HG02623 (cell line): ENCODE measurements at regions not wholly inside any gene's neighbourhood (a gene's known extent, or its start where the extent isn't known, plus 50 kb on each side); places are given as distances from the start of the nearest gene placed in this dataset.

ENCODE experiments used
- ATAC-seq: cut with Tn5 transposase; IDR thresholded peaks from one replicate; pipeline ENCODE4 v1.9.1; 2021; ENCODE audit warnings: moderate library complexity; ENCODE audit not compliant: unreplicated experiment

- no peak for ATAC-seq
Measured at GRCh38 chr7:32428546-32428945, 61.6 kb downstream of the LSM5 start.

DNA sequence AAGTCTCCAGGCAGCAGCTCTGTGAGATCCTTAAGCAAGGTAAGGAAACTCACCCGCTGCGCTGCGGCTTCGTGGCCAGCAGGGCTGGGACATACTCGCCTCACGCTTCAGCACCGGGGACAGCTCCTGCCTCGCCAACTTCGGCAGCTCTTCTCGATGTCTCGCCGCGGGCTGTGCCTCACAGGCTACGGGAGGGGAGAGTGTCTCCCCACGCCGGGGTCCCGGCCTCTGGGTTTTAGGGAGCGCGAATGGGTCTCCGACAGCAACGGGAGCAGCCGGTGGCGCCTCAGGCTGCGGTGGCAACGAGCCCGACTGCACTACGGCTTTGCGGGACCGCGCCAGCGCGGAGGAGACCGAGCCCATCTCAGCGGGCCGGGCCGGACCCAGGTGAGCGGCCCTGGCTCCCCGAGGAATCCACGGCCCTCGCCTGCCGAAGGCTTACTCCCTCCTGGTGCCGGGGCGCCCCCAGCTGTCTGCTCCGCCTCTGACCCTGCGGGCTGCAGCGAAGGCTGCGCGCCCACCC is 62.4 kb downstream of the LSM5 start:
- ATAC-seq, result peak; percentile 58

DNA sequence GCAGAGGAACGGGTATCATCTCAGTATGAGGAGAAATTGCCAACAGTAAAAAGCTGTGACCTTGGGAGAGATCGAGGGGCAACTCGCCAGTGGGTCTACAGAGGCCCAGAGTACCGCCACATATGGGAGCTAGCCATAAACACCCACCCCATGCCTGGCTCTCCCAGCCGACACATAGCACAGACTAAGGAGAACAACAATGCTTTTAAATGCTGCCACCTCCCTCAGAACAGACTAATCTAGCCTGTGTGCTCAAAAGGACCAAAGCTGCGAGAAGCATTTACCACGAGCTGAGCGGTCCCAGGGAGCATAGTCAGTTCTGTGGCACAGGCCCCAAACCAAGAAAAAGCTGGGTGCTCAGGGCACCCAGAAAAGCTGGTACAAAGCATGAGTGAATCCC is 73.3 kb downstream of the LSM5 start:
- no peak for ATAC-seq

- ATAC-seq, result no peak
Measured at GRCh38 chr7:32415936-32416335, 74.2 kb downstream of the LSM5 start.

- no peak for ATAC-seq
Measured at GRCh38 chr7:32415519-32415918, 74.7 kb downstream of the LSM5 start.

- ATAC-seq, result no peak
Measured at GRCh38 chr7:32412471-32412870, 77.7 kb downstream of the LSM5 start.

DNA sequence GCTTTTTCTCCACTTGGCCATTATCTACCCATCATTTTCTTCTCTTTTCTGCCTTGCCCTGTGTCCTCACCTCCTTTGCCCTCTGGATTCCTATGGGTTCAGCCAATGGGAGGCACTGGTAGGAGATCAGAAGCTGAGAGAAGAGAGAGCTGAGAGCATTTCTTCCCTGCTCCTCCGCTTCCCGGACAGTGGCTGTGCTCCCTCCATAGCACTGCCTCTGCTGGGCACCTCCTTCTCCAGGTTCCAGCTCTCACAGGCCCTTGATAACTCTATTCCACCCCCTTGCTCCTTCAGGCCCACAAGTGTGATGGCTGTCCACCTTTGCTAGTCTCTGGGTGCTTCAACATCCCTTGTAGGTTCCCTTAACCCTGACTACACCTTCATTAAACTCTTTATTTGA is 79.6 kb downstream of the LSM5 start:
- no peak for ATAC-seq

DNA sequence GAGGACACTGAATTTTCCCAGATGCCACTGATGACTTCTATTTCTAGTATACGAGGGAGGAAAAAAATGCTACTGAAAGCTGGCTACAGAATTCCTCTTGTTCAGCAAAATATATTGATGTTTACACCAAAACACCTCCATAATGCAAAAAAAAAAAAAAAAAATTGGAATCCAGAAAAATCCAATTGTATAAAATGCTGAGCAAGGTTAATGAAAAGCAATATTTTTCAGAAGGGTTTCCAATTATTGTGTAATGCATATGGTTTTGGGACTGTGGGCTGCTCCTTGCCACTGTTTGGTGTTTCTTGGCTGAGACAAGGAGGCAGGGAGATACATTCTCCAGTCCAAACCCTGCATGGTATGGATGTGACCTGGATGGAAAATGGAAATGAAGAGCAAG is 83.8 kb downstream of the LSM5 start:
- ATAC-seq, result no peak

DNA sequence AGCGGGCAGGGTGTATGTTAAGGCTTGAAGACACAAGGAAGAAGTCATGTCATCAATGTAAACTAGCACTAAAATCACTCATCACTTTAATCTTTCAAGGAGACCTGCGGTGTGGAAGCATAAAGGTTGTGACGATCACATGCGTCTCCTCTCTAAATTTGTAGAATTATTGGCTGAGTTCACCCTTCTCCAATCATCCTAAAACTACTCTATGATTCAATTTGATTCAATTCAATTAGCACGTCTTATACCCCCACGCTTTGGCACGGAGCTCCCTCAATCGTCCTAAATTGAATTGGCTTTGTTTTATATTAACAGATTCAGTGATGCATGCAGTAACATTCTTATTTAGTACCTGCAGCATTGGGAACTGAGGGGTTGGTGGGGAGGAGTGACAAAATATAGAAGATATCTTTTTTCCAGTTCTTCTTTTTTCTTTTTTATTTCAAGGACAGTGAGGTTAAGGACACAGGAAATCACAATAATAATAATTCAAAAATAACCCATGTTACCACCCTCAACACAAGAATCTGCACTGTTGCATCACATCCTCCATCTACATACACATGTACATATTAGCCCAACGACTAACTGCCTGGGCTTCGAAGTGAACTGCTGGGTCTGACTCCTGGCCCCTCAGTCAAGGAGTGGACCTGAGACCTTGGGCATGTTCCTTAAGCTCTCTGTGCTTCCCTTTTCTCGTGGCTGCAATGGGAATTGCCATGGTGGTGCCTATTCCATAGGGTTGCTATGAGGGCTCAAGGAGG is 86.5 kb downstream of the LSM5 start:
- no peak for ATAC-seq

- no peak for ATAC-seq
Measured at GRCh38 chr7:32400676-32401075, 89.5 kb downstream of the LSM5 start.

DNA sequence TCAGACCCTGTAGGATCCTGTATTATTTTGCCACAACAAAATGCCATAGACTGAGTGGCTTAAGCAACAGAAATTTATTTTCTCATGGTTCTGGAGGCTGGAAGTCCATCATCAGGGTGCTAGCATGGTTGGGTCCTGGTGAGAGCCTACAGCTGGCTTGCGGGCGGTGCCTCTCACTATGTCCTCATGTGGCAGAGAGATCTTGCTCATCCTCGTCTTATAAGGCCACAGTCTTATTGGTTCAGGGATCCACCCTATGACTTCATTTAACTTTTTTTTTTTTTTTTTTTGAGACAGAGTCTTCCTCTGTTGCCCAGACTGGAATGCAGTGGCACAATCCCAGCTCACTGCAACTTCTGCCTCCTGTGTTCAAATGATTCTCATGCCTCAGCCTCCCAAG is 90.9 kb downstream of the LSM5 start:
- ATAC-seq, result no peak

GRCh38 chr7:32395168-32395567 is 95.0 kb downstream of the LSM5 start:
- no peak for ATAC-seq

DNA sequence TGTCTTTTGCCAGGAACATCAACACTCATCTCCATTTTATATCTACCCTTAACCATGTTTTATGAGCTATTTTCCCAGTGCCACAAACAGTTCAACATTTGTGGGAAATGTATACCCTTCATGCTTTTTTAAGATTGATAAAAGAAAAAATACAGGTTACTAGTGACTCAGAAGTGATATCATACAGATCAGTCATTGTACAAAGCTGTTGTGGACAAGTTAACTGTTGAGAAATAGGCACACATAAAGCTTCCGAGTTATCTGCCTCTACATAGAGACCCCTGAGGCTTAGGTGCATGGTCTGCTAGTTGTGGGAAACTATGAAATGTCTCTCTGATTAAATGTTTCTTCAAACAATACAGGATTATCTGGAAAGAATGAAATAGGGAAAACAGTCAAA is 96.3 kb downstream of the LSM5 start:
- ATAC-seq, result no peak

GRCh38 chr7:32390210-32390609 is 100.0 kb downstream of the LSM5 start:
- ATAC-seq, result no peak

DNA sequence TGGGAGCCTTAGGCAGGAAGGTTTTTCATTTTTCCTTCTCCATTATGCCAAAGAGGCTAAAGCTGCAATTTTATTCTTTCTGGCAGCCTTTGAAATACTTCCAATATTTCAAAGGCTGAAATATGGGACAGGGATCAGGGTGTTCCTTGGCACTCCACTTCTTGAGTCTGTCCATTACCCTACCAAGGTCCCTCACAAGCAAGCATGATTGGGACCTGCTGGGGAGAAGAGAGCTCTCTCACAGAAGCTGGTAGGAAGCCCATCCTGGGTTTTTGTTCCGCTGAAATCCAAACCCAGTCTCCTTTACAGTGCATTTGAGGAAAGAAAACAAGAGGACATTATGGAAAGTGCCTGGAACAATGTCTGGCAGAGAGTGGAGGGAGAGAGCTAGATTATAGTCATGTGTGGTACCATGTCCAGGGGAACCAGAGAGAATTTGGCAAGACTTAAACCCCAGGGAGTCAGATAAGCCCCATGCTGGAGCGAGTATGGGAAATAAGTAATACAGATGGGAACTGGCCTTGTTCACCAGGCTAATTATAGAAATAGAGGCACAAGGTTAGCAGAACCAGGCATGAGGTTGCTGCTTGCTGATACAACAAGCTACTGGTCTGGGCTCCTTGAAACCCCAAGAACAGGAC is 104.7 kb downstream of the LSM5 start:
- ATAC-seq, result no peak

DNA sequence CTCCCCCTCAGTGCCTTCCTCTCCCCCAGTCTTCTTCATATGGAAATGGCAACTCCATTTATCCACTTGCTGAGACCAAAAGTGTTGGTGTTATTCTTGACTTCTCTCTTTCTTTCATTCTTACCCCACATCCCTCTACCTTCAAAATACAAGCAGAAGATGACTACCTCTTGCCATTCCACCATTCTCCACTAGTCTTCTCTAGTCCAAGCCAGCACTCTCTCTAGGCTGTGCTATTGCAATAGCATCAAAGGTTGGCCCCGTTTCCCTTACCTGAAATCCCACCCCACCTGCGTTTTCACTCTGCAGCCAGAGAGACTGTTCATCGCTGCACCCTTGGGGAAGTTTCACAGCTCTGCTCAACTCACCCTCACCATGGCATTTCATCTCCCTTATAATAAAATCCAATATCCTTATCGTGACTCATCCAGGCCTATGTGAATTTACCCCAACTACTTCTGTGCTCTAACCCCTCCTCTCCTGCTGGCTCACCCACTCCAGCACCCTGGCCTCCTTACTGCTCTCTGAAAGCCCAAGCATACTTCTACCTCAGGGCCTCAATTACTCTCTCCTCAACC is 109.1 kb downstream of the LSM5 start:
- ATAC-seq, result no peak

DNA sequence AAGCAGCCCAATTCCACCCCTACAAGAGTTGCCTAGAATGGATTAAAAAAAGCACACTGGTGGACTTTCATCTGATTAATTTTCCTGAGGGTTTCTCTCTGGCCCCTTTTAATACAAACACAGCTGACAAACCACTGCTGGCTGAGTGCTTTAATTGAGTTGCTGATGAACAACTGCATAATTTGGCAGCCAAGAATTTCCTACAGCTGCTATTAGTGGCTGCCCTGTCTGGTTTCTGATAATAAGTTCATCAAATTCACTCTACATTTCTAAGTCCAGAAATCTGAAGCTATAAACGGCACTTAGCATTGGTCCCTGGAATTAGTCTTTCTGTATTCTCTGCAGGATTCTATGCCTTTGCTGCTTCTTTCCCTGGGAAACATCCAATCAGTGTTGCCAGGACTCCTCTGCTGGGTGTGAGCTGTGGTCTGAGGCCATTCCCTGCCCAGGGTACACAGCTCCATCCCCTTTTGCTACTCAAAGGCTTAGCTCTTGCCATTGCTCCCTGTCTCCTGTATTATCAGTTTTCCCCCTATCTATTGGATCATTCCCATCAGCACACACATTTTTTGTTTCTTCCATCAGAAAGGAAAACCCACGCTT is 110.6 kb downstream of the LSM5 start:
- ATAC-seq, result no peak

GRCh38 chr7:32378988-32379387 is 111.2 kb downstream of the LSM5 start:
- no peak for ATAC-seq

- no peak for ATAC-seq
Measured at GRCh38 chr7:32364581-32364980, 125.6 kb downstream of the LSM5 start.

GRCh38 chr7:32360127-32360526 is 130.1 kb downstream of the LSM5 start:
- no peak for ATAC-seq

- no peak for ATAC-seq
Measured at GRCh38 chr7:32357535-32358277, 132.5 kb downstream of the LSM5 start.
